HG03460 (cell line): ENCODE measurements at regions not wholly inside any gene's neighbourhood (a gene's known extent, or its start where the extent isn't known, plus 50 kb on each side); places are given as distances from the start of the nearest gene placed in this dataset.
"Not testable (repeated sequence)": the region's sequence is repeated elsewhere in the genome, so short reads cannot be mapped to it uniquely, and the experiment has no call there.

ENCODE experiments used
- ATAC-seq: cut with Tn5 transposase; IDR thresholded peaks from one replicate; pipeline ENCODE4 v1.9.1; 2021; ENCODE audit not compliant: unreplicated experiment

DNA sequence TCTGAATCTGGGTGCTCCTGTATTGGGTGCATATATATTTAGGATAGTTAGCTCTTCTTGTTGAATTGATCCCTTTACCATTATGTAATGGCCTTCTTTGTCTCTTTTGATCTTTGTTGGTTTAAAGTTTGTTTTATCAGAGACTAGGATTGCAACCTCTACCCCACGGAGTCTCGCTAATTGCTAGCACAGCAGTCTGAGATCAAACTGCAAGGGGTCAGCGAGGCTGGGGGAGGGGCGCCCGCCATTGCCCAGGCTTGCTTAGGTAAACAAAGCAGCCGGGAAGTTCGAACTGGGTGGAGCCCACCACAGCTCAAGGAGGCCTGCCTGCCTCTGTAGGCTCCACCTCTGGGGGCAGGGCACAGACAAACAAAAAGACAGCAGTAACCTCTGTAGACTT lies 421.8 kb downstream of the CSNK1G3 start:
- ATAC-seq: not testable (repeated sequence)

DNA sequence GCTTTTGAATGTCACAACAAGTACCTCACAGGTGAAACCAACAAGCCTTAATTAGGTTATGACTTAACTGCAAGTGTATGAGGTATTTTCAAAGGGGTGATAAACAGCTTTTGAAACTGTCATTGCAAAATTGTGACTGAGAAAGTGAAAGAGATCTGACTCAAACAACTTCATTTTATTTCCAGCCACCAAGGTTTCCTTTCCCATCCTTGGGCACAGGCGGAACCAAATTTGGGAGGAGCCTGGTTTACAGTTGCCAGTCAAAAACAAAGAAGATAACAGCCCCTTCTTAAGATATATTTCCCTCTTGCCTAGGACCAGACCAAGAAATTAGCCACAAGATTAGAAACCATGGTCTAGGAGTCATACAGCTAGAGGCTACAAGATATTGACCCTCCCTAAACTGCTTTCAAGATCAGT lies 417.1 kb downstream of the CSNK1G3 start:
- no peak for ATAC-seq

DNA sequence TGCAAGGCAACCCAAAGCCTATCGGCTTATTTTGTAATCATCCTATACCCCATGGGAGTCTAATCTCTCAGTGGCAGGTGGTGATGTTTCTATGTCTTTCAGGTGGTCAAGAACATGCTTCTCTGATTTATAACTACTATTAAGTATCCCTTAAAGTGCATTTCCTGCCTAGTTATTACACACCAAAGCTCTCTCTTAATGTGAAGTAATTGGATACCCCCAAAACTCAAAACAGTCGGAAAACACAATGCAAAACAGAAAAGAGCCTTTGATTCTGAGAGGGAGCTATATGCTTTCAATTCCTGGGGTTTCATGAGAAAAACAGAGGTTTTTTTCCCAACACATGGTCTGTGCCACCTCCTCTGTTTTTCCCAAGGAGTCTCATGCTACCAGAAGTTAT lies 416.4 kb downstream of the CSNK1G3 start:
- ATAC-seq: no peak

DNA sequence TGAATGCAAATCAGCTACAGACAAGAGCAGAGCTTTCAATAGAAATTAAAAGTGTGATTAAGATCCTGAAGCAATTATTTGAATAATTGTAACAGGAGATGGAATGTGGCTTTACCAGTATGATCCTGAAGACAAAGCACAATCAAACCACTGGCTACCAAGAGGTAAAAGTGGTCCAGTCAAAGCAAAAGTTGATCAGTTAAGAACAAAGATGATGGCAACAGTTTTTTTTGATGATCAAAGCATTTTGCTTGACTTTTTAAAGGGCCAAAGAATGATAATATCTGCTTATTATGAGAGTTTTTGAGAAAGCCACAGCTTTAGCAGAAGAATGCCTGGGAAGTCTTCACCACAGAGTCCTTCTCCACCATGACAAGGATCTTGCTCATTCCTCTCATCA lies 409.2 kb downstream of the CSNK1G3 start:
- ATAC-seq: no peak

DNA sequence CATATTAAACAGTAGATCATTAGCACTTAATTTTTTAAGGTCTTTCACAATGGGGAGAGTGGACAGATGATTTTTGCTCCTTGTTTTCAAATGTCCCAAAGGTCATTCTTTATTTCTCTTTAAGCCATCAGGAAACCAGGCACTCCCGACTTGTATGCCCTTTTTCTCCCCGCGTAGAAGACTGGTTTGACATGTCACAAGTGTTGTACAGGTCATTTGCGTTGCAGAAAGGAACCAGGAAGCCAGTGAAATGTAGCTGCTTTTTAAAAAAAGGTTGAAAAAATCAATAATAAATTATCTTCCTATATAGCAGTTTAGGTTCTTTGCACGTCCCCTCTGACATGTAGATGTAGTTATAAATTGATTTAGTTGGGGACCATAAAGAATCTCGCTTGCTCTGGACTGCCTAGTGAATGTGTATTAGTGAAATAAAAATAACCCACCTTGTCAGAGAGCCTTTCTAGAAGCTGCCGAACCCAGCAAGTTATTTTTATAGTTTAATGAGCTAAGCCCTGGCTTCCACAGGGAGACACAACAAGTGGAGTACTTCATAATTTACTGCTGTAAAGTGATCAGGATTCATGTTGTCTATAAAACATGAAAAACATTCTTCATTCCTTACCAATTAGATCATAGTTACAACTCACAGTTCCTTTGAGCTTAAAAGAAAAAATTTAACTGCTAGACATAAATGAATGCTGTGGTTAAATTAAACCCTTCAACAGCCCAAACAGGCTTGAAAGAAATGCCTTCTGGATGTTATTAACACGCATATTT lies 404.6 kb downstream of the CSNK1G3 start:
- ATAC-seq: no peak

DNA sequence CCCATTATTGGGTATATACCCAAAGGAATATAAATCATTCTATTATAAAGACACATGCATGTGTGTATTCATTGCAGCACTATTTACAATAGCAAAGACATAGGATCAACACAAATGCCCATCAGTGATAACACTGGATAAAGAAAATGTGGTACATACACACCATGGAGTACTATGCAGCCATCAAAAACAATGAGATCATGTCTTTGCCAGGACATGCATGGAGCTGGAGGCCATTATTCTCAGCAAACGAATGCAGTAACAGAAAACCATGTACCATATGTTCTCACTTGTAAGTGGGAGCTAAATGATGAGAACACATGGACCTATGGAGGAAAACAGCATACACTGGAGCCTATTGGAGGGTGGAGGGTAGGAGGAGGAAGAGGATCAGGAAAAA lies 402.4 kb downstream of the CSNK1G3 start:
- no peak for ATAC-seq

DNA sequence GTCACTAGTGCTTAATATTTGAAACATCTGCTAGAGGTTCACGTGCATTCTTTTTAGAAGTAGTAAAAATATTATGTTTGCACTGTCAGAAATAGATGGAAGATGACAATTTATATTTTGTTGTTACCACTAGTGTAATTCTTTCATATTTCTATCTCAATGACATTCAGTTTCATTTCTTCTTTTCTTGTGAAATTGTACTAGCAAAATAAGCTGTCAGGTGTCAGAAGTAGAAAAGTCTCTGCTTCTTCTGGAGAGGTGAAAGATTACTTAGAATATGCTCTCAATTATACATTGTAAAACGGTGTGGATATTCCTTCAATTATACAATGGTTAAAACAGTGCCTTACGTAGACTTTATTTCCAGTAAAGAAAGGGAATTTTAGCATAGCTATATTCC lies 395.4 kb downstream of the CSNK1G3 start:
- no peak for ATAC-seq

DNA sequence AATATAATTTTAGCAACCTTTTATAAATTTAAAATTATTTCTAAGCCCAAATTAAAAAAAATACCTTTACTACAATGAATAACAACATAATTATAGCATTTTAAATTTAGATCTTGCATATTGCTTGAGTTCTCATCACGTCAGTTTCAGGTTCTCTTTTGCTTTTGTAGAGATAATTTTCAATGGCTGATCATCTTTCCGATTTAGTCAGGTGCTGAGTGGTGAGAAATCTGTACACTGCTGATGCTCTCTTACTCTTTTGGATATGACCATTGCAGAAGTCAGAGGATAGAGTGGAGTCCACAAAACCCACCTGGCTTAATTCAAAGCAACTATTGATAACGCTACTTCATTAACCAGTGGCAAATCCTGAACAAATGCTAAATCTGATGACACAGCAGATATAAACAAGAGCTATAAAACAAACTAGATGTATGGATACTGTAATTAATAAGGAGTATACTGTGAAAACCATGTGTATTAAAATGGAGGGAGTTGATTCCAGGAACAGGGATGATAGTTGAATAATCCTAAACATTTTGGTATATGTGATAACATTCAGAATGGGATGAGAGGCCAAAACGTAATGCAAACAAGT lies 394.8 kb downstream of the CSNK1G3 start:
- no peak for ATAC-seq

DNA sequence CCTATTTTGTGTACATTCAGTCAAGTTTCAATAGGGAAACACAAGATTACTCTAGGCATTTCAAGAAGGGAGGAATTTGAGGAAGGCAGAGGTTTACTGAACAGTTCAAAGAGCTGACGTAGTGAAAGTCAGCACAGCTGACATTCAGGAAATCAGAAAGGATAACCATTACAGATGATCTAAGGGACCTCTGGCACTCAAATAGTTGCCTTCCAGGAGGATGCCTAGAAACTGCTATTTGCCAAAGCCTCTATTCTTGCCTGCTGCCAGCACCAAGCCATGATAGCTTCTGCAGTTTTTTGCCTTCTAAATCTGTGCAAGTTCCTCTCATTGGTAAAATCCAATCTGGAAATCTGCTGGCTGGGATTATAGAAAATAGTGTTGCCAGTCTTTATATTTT lies 373.1 kb downstream of the CSNK1G3 start:
- no peak for ATAC-seq

DNA sequence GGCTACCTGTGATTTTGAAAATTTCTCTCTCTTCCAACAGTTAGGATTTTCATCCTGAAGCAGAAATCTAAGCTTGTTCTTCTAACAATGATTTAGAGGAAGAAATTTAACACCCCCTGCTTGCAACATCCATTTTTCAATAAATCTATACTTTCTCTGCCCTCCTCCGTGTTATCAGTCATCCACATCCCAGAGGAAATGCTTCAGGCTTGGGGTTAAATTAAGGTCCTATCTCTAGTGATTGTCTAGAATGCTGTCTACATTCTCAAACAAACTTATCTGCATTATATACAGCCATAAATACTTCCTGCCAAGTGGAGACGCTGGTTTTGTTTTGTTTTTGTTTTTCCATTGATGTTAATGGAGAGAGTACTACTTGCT lies 371.0 kb downstream of the CSNK1G3 start:
- ATAC-seq: no peak

DNA sequence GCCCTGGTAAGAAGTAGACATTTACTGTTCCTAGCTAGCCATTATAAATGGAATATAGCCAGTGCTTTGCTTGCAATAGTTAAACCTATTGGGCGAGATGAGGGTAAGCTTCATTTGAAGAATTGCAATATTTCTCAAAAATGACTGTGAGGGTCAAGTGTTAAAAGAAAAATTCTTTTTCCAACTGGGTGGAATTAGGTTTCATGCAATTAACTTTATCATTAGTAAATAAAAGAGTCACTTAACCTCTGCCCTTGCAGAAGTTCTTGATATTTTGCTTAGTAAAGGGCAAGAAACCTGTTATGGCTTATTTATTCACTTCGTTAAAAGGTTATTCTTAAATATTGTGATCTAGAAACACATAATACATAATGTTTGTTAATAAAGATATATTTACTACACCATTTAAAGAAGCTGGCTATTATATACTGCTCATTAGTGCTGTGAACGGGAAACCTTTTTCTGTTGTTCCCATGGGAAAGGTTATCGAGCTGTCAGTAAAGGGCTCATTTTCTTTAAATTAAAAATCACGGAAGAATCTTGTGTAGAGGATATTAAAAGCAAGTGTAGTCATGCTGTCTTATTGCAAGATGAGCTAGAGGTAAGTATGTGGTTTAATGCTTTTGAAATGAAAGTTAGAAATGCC lies 370.5 kb downstream of the CSNK1G3 start:
- ATAC-seq: no peak

DNA sequence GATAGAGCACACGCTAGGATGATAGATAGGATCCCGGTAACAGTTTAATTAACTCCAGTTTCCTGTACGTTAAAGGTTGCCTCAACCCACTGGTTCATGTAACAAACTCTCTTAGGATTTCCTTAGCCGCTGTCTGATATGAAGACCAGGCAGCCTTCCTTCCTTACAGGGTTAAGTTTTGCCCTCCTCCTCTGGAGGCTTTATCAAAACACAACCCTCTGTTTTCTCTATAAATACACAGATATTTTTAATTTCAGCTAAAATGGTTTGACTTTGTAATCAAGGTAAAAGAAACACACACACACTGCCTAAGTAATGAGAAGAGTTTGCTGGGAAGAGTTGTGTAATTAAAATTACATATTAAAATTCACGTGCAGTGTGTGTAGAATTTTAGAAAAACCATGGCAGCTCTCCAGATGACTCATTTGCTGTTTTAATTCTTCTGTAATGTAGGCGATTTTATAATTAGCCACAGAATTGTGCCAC lies 369.8 kb downstream of the CSNK1G3 start:
- no peak for ATAC-seq

DNA sequence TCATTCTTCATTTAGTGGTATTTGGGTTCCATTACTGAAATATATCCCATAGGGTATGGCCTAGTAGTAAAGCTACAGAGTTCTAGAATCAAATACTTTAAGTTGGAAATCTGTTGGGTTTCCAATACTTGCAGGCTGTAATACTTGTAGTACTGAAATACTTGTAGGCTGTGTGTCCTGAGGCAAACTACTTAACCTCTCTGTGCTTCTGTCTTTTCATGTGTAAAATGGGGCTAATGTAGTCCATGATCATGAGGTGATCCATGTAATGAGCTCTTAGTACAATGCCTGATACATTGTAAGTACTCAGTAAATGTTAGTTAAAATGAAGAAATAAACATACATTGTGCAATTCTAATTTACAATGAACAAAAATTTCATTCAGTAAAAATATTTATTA lies 368.9 kb downstream of the CSNK1G3 start:
- no peak for ATAC-seq

DNA sequence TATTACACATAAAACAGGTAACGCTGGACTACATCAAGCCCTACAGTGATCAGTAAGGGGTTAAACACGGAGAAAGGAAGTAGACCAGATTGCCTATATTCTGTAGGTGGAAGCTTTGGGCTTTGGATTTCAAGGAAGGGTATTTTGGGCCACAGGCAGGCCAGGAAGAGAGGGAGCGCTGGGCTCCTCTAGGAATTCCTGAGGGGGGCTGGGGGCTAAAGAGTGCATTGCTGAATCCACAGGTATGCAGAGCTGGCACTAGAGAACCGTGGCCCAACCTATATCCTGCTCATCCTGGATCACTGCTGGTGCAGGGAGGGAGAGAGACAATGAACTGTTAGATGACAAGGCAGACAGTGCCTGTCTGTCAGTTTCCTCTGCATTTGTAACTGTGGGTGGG lies 367.1 kb downstream of the CSNK1G3 start:
- ATAC-seq: no peak

DNA sequence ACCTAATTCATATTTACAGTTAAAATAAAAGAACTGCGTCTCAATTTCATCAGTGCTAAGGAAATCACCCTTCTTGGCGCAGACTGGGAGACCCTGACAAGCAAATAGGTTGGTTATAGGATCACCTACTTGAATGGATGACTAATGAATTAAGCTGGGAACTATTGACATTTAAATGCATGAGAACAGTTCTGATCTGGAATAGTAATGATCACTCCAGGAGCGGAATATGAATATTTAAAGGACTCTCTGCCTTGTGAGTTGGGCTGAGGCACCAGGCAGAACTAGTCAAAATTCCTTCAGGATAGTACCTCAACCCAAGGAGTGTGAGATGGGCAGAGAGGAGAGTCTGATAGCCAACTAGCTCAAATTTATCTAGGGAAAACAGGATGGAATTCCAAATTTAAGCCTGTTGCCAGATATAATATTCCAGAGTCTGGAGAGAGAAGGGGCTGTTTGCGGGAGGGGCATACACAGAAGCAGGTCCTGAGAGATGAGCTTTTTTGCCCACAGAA lies 364.4 kb downstream of the CSNK1G3 start:
- ATAC-seq: no peak

DNA sequence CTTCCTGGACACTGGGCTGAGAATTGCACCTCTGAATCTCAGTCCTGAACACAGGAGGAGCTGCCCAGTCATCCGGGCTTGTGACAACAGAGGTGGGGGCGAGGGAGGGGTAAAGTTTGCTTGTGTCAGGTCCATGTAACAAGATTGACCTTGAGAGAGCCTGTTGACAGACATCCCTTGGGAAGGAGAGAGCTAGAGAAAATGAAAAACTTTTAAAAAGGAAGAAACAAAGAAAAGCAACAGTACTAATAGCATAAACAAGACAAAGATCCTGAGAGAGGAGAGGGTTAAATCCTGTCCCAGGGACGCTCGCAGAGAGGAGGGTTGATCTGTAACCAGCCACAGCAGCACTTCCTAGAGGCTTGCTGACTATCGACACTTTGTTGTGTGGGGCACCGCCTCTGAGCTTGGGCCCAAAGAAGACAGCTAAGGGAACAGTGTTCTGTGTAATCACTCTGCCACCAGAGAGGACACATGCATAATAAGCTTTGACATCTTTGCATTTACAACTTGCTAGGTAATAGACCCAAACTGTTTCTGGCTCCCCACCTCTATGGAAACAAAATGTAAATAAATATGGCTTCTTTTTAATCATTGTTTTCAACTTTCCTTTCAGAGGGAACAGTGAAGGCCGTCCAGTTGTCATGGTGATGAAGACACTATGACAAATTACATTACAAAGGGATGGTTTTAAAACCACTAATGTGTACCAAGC lies 363.7 kb downstream of the CSNK1G3 start:
- no peak for ATAC-seq

DNA sequence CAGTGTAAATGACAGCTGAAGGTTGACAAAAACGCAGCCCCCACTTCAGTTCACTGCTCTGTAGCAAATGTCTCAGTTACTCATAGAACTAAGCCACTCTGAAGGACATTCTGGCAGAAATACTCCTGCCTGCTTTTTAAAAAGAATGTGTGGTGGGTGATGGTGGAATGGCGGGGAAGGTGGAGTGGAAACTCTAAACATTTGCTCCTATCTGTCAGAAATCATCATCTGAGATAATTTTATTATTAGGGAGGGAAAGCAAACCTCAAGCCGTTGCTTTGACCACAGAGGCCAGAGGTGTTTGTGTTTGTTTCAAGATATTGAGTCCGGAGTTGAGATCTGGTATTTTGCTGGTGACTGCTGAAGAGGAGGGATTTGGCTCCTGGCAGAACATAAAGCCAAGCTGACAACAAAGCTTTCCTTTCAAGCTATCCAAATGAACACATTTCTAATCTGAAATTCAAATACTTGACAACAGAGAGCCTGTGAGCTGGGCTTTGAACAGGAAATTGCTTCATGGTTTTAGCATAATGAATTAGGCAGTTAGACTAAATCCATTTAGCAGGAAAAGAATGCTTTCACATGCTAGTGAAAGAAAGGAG lies 362.7 kb downstream of the CSNK1G3 start:
- no peak for ATAC-seq

DNA sequence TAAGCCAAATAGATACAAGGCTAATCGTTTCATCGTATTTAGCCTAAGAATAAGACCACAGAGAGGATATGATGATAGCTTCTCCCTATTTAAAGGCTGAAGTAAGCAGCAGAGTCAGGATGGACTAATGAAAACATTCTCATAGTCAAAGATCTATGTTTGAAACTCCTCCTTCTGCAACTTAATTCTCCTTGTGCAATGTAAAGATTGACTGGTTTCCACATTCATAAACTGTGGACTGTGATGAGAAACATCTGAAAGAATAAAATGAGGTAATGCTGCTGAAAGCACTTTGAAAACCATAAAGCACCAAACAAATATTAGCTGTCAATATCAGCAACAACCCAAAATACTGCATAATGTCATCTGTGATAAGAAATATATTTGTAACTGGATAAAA lies 361.9 kb downstream of the CSNK1G3 start:
- ATAC-seq: no peak

DNA sequence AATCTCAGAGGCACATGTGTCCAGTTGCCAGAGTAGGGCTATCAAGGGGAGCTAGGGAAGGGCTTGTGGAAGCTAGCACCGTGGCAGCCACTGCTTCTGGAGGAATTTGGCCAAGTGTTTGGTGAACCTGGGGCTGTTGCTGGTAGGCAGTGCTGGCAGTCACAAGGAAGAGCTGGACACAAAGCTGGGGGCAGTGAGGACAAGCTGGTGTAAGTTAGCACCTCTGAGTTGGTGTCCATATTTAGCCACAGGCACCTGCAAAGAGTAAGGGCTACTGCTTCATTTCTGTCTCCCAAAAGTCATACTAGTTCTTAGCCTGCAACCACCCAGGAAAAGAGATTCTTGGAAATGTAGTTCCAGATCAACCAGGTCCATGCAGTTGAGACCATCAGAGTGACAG lies 359.4 kb downstream of the CSNK1G3 start:
- ATAC-seq: no peak

DNA sequence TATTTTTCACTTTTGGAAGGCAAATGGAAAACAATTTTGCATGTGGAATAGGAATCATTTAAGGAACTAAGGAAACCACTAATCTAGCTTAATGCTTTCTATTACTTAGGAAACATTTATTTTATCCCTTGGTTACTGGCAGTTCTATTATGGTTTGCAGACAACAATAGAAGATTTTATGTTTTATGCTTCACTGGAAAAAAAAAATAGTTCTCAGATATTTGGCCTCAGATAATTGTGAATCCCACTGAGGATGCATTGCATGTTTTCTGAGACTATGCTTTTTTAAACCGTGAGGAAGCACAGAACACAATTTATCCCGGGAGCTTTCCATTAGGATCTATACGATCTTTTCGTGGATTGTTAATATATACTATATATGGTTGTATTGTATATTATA lies 356.9 kb downstream of the CSNK1G3 start:
- no peak for ATAC-seq

DNA sequence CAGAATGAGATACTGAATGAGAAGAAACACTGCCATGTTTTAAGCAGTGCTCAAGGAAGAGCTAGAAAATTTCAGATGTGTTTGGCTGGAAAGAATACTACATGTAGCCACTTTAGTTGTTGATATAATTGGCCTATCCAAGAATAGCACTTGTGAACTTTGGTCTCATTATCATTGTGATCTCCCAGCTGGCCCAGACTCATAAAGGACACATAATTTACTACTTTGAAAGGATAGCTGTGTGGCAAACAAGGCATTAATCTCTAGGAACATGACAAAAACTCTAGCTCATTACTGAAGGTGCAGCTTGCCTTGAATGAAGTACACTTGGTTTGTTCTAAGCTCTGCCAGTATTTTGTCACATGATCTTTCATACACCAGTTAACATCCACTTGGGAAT lies 356.3 kb downstream of the CSNK1G3 start:
- ATAC-seq: no peak
